Endothelial cell of umbilical vein (primary cell): ENCODE measurements at regions not wholly inside any gene's neighbourhood (a gene's known extent, or its start where the extent isn't known, plus 50 kb on each side); places are given as distances from the start of the nearest gene placed in this dataset.

Experiments
- BruUV-seq: library from RNA; stranded (reverse); fragments of 400-500 nt; replicated peaks from 2 replicates; lab custom pipeline; 2021; lab: Mats Ljungman, UMichigan
- CTCF ChIA-PET: fragments of 300-600, 350-600 bp; sonication (Branson Sonifier 250); formaldehyde crosslinking; loops from one replicate; lab custom pipeline; 2021; ENCODE audit warnings: antibody characterized with exemption, inconsistent platforms; lab: Charles Lee
- POLR2A ChIA-PET: fragments of 300-600, 350-600 bp; sonication (Branson Sonifier 250); formaldehyde crosslinking; loops from one replicate; lab custom pipeline; 2021; ENCODE audit warnings: antibody characterized with exemption, inconsistent platforms; lab: Charles Lee
- DNase-seq: peaks from one replicate; pipeline ENCODE4 v3.0.0-alpha.2; 2011; ENCODE audit warnings: low read depth, low spot score
- FAIRE-seq: peaks from 2 replicates; lab custom pipeline; 2011; peaks lifted over from hg19 to GRCh38; lab: Jason Lieb, UNC
- H2AFZ ChIP-seq: 2 replicates; pipeline ENCODE4 v1.6.0; 2012; ENCODE audit warnings: low read depth, low read length, control low read depth, inconsistent platforms
- H3K27ac ChIP-seq: 2 replicates; pipeline ENCODE4 v1.5.1; 2011; ENCODE audit warnings: low read depth, mild to moderate bottlenecking, control low read depth, low read length, moderate library complexity; ENCODE audit not compliant: insufficient read depth
- H3K27me3 ChIP-seq, 2 experiments: 2 replicates each; pipeline versions ENCODE4 v1.6.0 to v1.6.1; 2011; ENCODE audit warnings: low read length in 2 of 2, mixed read lengths in 1 of 2; ENCODE audit not compliant: control insufficient read depth in 2 of 2, insufficient read depth in 2 of 2
- H3K36me3 ChIP-seq, 2 experiments: 2 replicates in 1 of 2; 3 replicates in 1 of 2; pipeline ENCODE4 v1.5.1; 2011; ENCODE audit warnings: low read length in 2 of 2, mild to moderate bottlenecking in 1 of 2, moderate library complexity in 1 of 2; ENCODE audit not compliant: control insufficient read depth in 2 of 2, insufficient read depth in 2 of 2; ENCODE audit errors: extremely low read depth in 1 of 2
- H3K4me1 ChIP-seq: 3 replicates; pipeline ENCODE4 v1.5.1; 2011; ENCODE audit warnings: mild to moderate bottlenecking, low read length; ENCODE audit not compliant: control insufficient read depth, insufficient read depth; ENCODE audit errors: extremely low read depth
- H3K4me2 ChIP-seq: 2 replicates; pipeline ENCODE4 v1.6.1; 2011; ENCODE audit warnings: low read length, control low read depth, mixed read lengths; ENCODE audit not compliant: insufficient read depth
- H3K4me3 ChIP-seq, 3 experiments: fragments of 200-600 bp in 1 of 3; sonication (generic), shearing (Covaris generic) in 1 of 3; replicated peaks in 1 of 3; 2 replicates each; pipeline ENCODE4 v1.5.1; 2011 to 2016; ENCODE audit warnings: control low read depth in 3 of 3, low read length in 3 of 3, mild to moderate bottlenecking in 2 of 3, inconsistent platforms in 1 of 3, low read depth in 1 of 3, moderate library complexity in 1 of 3; ENCODE audit not compliant: insufficient read depth in 1 of 3
- H3K79me2 ChIP-seq: 2 replicates; pipeline ENCODE4 v1.6.0; 2012; ENCODE audit warnings: low read length, inconsistent platforms; ENCODE audit not compliant: control insufficient read depth, insufficient read depth
- H3K9ac ChIP-seq: replicated peaks from 2 replicates; pipeline ENCODE3; 2011; ENCODE audit warnings: low read length, control low read depth; ENCODE audit not compliant: insufficient read depth; ENCODE audit errors: extremely low read depth
- H3K9me1 ChIP-seq: replicated peaks from 3 replicates; pipeline ENCODE4 v1.6.0; 2011; ENCODE audit warnings: mild to moderate bottlenecking, low read length; ENCODE audit not compliant: control insufficient read depth, insufficient read depth; ENCODE audit errors: extremely low read depth
- H3K9me3 ChIP-seq: replicated peaks from 2 replicates; pipeline ENCODE4 v1.5.1; 2012; ENCODE audit warnings: low read length, inconsistent platforms; ENCODE audit not compliant: control insufficient read depth, insufficient read depth
- H4K20me1 ChIP-seq: replicated peaks from 2 replicates; pipeline ENCODE3; 2011; ENCODE audit warnings: mild to moderate bottlenecking, low read length; ENCODE audit not compliant: control insufficient read depth, insufficient read depth; ENCODE audit errors: extremely low read depth
- EZH2 ChIP-seq: IDR thresholded peaks from 2 replicates; pipeline ENCODE4 v1.6.1; 2012; ENCODE audit warnings: borderline replicate concordance, low read depth, mild to moderate bottlenecking, moderate library complexity, low read length, inconsistent platforms; ENCODE audit not compliant: severe bottlenecking
- FOS ChIP-seq: IDR thresholded peaks from 2 replicates; pipeline ENCODE4 v1.6.1; 2011; ENCODE audit warnings: mild to moderate bottlenecking, low read length, moderate library complexity, borderline replicate concordance; ENCODE audit not compliant: insufficient read depth
- GATA2 ChIP-seq: IDR thresholded peaks from 2 replicates; pipeline ENCODE4 v1.7.0; 2011; ENCODE audit warnings: low read depth, mild to moderate bottlenecking, moderate library complexity, mixed read lengths, low read length; ENCODE audit not compliant: insufficient read length, insufficient read depth
- JUN ChIP-seq: IDR thresholded peaks from 2 replicates; pipeline ENCODE4 v1.6.1; 2011; ENCODE audit warnings: borderline replicate concordance, low read depth; ENCODE audit not compliant: insufficient read length, insufficient read depth
- MYC ChIP-seq: IDR thresholded peaks from one replicate; pipeline ENCODE4 v1.6.1; 2011; ENCODE audit warnings: mild to moderate bottlenecking, low read depth, low read length
- POLR2A ChIP-seq: IDR thresholded peaks from 2 replicates; pipeline ENCODE4 v1.6.1; 2012; ENCODE audit warnings: low read depth, mild to moderate bottlenecking, control low read depth, low read length
- POLR2AphosphoS5 ChIP-seq: IDR thresholded peaks from 2 replicates; pipeline ENCODE4 v1.6.1; 2012; ENCODE audit warnings: low read depth, mild to moderate bottlenecking, control low read depth, low read length, moderate library complexity; ENCODE audit not compliant: insufficient read depth
- dilution Hi-C: fragments of 300-500 bp; cut with MboI; formaldehyde crosslinking; loops from one replicate; pipeline ENCODE4 v1.15.0; 2019; ENCODE audit warnings: low sequenced_read_pairs; ENCODE audit not compliant: extremely low pct_ligation_motif_present
- intact Hi-C: fragments of 100-400 bp; cut with micrococcal nuclease; formaldehyde crosslinking; loops from one replicate; pipeline ENCODE4 v1.10.0; 2022
- TF ChIP-seq, protein P1 (sequence below), 2 donors: IDR thresholded peaks; 1 replicate in 1 of 2; 2 replicates in 1 of 2; pipeline ENCODE4 v1.5.1; 2011; ENCODE audit warnings: low read length in 2 of 2, mild to moderate bottlenecking in 2 of 2, moderate library complexity in 2 of 2, control low read depth in 1 of 2, inconsistent platforms in 1 of 2, low read depth in 1 of 2; ENCODE audit not compliant: insufficient read depth in 1 of 2; ENCODE audit errors: extremely low read depth in 1 of 2
- TF ChIP-seq, protein P2 (sequence below): IDR thresholded peaks from 2 replicates; pipeline ENCODE4 v1.6.1; 2011; ENCODE audit not compliant: insufficient read depth, insufficient read length

DNA sequence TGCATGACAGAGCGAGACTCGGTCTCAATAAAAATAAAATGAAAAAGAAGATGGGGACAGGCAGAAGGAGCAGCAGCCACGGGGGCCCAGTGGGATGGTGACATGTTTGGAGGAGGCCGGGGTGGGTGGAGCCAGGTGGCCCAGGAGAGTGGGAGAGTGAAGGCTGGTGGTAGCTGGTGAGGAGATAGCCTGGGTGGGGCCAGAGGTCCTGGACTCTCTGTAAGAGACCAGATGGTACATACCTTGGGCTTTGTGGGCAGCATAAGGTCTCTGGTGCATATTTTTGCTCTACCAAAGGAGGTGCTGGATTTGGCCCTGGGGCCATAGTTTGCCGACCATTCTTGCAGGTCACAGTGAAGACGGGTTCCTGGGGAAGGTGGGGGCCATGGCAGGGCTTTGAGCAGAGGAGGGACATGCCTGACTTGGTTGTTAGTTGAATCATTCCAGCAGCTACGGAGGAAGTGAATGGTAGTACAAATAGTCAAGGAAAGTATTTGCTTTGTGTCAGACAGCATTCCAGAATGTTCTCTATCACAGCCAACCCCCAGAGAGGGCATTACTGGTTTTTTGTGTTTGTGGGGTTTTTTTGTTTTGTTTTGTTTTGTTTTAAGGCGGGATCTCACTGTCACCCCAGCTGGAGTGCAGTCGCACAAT lies 69.1 kb downstream of the ARHGEF18 start:
- peaks cover 4% of the 10 kb centered on the region for H3K79me2 ChIP-seq
- H2AFZ ChIP-seq = no peak overlapping the region
- H3K36me3 ChIP-seq = no peaks in the 10 kb centered on the region
- H3K4me1 ChIP-seq = no peaks in the 10 kb centered on the region
- no peaks in the 10 kb centered on the region for H3K9me3 ChIP-seq
- ChIA-PET POLR2A (no interaction called here), CTCF (interaction anchor here (0.6 kb wide), 1 partner anchor 193 kb away, joined by 3 read pairs; no protein-coding TSS in a partner anchor)
- intact Hi-C loops (no loop called here), dilution Hi-C loops (no loop called here)
- H3K27ac ChIP-seq = no peak overlapping the region
- DNase-seq = no peak
- H3K27me3 ChIP-seq = no peaks in the 10 kb centered on the region
- no peaks in the 10 kb centered on the region for H4K20me1 ChIP-seq
- H3K9me1 ChIP-seq = no peaks in the 10 kb centered on the region
- no peak overlapping the region for H3K4me2 ChIP-seq
- no TSS peak for BruUV-seq
- no peak for TF ChIP-seq MYC
- no peak for TF ChIP-seq POLR2AphosphoS5
- no peak for TF ChIP-seq FOS
- no peak for TF ChIP-seq POLR2A
- TF ChIP-seq, protein P1, sequence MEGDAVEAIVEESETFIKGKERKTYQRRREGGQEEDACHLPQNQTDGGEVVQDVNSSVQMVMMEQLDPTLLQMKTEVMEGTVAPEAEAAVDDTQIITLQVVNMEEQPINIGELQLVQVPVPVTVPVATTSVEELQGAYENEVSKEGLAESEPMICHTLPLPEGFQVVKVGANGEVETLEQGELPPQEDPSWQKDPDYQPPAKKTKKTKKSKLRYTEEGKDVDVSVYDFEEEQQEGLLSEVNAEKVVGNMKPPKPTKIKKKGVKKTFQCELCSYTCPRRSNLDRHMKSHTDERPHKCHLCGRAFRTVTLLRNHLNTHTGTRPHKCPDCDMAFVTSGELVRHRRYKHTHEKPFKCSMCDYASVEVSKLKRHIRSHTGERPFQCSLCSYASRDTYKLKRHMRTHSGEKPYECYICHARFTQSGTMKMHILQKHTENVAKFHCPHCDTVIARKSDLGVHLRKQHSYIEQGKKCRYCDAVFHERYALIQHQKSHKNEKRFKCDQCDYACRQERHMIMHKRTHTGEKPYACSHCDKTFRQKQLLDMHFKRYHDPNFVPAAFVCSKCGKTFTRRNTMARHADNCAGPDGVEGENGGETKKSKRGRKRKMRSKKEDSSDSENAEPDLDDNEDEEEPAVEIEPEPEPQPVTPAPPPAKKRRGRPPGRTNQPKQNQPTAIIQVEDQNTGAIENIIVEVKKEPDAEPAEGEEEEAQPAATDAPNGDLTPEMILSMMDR (IDR thresholded peaks at IDR 0.05; ENCODE audit: extremely low read depth in 1 of 2, insufficient read depth in 1 of 2, low read depth in 1 of 2, low read length in 2 of 2) = no peak
- no peak for FAIRE-seq
- H3K4me3 ChIP-seq = no peak overlapping the region
- H3K9ac ChIP-seq = no peak overlapping the region

DNA sequence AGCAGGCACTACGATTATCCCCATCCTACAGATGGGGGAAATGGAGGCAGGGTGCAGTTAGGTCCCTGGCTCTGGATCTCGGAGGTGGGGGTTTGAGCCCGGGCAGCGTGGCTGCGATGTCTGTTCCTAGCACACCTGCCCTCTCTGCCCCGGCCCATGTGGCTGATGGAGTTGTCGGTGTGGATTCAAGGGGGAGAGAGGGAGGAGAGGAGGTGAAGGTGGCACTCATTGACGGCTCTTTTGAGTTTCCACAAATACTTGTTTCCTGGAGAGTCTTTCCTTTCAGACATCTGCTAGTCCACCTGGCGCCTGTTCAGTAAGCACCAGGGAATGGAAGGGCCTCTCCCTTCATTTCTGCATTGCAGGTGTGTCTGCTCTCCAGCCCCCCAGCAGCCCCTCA lies 69.9 kb downstream of the ARHGEF18 start:
- Histone ChIP-seq H4K20me1 (no peaks in the 10 kb centered on the region), H3K4me1 (no peaks in the 10 kb centered on the region), H3K79me2 (peaks cover 2% of the 10 kb centered on the region), H3K9me1 (no peaks in the 10 kb centered on the region), H3K9ac (no peak overlapping the region), H3K9me3 (no peaks in the 10 kb centered on the region), H3K4me3 (no peak overlapping the region), H3K4me2 (no peak overlapping the region), H3K36me3 (no peaks in the 10 kb centered on the region), H2AFZ (no peak overlapping the region), H3K27me3 (no peaks in the 10 kb centered on the region), H3K27ac (no peak overlapping the region)
- DNase-seq (no peak), FAIRE-seq (no peak)
- dilution Hi-C loops (no loop called here), intact Hi-C loops (no loop called here)
- CTCF ChIA-PET = no interaction called here
- POLR2A ChIA-PET = no interaction called here
- TF ChIP-seq, protein P1 (IDR thresholded peaks at IDR 0.05; ENCODE audit: extremely low read depth in 1 of 2, insufficient read depth in 1 of 2, low read depth in 1 of 2, low read length in 2 of 2) = no peak
- no peak for TF ChIP-seq FOS
- no peak for TF ChIP-seq POLR2A
- TF ChIP-seq POLR2AphosphoS5 = no peak
- TF ChIP-seq, protein P2, sequence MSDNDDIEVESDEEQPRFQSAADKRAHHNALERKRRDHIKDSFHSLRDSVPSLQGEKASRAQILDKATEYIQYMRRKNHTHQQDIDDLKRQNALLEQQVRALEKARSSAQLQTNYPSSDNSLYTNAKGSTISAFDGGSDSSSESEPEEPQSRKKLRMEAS = no peak
- TF ChIP-seq GATA2 = no peak
- TF ChIP-seq EZH2 = no peak
- no peak for TF ChIP-seq MYC
- no peak for TF ChIP-seq JUN
- BruUV-seq = no TSS peak
